ENCODE measurements at regions not wholly inside any gene's neighbourhood (a gene's known extent, or its start where the extent isn't known, plus 50 kb on each side); places are given as distances from the start of the nearest gene placed in this dataset.
A peak's percentile ranks its signal among the peaks of the same experiment; 100 is the strongest.

DNA sequence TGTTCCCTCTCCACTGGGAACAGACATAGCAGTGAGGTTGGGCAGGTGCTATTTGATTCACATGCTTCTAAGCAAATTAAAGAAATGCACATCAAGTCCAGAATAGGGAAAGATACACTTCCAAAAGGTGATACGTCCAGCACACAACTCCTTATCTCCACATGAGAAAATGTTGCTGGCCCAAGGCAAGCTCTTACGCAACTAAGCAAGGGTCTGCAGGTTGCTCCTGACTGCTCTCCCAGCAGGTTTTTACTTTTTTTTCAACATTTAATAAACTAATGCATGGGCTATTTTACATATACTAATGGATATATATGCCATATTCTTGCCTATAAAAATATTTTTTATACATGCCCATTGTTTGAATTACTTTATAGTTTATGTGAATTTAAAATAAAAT lies 818.5 kb upstream of the ROBO1 start:
- DNase-seq = no peak

- DNase-seq = no peak
Measured at GRCh38 chr3:80580146-80580545, 812.3 kb upstream of the ROBO1 start.

GRCh38 chr3:80564391-80564790 lies 796.6 kb upstream of the ROBO1 start:
- DNase-seq = no peak

GRCh38 chr3:80559701-80560100 lies 791.9 kb upstream of the ROBO1 start:
- DNase-seq = no peak

DNA sequence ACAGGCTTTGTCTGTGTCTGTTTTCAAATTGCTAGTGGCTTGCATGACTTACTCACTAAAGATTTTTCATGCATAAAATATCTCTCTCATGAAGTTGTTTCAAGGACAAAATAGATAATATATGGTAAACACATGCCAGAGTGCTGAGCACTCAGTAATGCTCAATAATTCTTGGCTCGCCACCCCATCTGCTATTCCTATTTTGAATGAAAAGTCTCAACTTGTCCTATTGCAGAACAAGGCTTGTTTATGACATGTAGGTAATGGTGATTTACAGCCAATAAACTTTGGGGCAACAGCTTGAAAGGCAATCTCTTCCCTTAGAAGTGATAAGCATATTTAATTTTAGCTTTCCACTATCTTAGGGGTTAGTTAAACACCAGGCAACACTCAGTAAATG lies 789.0 kb upstream of the ROBO1 start:
- DNase-seq = peak; percentile 17

GRCh38 chr3:80554304-80554703 lies 786.5 kb upstream of the ROBO1 start:
- no peak for DNase-seq

- no peak for DNase-seq
Measured at GRCh38 chr3:80553211-80553610, 785.4 kb upstream of the ROBO1 start.

- no peak for DNase-seq
Measured at GRCh38 chr3:80550174-80550573, 782.4 kb upstream of the ROBO1 start.

- DNase-seq = no peak
Measured at GRCh38 chr3:80549173-80549572, 781.4 kb upstream of the ROBO1 start.

- DNase-seq = no peak
Measured at GRCh38 chr3:80543154-80543553, 775.4 kb upstream of the ROBO1 start.

DNA sequence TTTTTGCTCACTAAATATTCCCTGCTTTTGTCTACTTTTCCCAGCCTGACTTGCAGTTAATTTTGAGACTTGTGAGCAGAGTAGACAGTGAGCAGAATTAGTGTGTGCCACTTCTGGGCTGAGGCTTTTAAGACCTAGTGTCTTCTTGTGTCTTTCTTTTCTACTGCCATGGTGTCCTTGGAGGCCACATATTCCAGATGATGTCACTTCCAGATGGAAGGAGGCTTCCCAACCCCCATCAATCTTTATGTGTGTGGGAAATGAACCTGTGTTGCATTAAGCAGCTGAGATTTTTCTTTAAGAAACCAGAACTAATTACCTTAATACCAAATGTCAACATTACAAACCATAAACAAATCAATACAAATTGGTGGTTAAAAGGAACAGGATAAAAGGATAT lies 774.7 kb upstream of the ROBO1 start:
- DNase-seq = no peak

DNA sequence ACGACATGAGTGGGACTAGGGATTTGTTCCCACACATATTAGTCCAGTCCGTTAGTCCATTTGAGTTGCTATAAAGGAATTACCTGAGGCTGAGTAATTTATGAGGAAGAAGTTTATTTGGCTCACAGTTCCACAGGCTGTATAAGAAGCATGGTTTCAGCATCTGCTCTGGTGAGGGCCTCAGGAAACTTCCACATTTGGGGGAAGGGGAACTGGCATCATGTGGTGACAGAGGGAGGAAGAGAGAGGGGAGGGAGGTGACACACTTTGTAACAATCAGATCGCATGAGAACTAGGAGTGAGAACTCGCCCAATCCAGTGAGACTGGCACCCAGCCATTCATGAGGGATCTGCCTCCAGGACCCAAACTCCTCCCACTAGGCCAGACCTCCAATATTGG lies 769.9 kb upstream of the ROBO1 start:
- DNase-seq = no peak

GRCh38 chr3:80535286-80535685 lies 767.5 kb upstream of the ROBO1 start:
- DNase-seq = no peak

DNA sequence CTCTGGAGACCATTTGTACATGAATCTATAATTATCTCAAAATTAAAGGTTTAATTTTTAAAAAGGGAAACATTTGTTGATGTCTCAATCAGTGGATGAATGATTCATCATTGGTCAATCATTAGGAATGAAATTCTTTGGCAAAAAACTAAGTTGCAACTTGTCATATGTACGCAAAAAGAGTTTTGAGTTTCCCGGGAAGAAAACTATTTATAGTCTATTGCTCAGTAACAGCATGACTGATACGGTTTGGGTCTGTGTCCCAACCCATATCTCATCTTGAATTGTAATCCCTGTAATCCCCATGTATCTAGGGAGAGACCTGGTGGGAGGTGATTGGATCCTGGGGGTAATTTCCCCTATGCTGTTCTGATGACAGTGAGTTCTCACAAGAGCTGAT lies 765.8 kb upstream of the ROBO1 start:
- DNase-seq = no peak

DNA sequence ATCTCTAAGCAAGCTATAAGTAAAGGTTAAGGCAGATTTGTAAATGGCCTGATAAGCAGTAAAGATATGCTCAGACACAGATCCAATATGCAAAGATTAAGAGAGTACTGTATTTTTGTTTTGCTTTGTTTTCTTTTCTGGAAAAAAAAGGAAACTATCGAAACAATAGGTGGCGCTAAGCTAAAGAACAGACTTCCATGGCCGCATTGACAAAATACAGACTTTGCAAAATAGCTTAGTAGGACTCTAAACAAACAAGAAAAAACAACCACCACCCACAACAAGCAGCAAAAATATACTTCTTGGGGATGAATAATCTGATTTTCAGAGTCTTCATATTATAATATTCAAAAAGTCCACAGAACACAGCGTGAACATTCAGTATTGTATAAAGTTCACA lies 758.4 kb upstream of the ROBO1 start:
- no peak for DNase-seq

DNA sequence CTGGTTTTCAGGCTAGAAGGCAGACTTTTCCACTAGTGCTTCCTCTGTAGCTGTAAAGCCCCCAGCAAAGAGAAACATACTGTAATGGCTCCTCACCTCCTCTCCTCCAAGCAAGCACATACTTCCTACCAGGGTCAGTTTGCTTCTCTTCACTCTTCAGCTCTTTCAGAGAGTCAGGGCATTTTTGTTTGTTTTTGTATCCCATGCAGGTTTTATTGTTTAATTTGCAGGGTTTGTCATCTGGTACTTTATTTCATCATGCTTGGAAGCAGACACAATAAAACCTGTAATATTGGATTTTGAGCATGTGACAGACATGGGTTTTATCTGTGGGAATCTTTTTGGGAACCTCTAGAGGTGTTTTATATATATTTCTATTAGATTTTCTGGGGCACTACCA lies 753.3 kb upstream of the ROBO1 start:
- DNase-seq = no peak

GRCh38 chr3:80519436-80519835 lies 751.6 kb upstream of the ROBO1 start:
- no peak for DNase-seq

GRCh38 chr3:80496452-80496851 lies 728.7 kb upstream of the ROBO1 start:
- DNase-seq = no peak

GRCh38 chr3:80492162-80492561 lies 724.4 kb upstream of the ROBO1 start:
- no peak for DNase-seq

DNA sequence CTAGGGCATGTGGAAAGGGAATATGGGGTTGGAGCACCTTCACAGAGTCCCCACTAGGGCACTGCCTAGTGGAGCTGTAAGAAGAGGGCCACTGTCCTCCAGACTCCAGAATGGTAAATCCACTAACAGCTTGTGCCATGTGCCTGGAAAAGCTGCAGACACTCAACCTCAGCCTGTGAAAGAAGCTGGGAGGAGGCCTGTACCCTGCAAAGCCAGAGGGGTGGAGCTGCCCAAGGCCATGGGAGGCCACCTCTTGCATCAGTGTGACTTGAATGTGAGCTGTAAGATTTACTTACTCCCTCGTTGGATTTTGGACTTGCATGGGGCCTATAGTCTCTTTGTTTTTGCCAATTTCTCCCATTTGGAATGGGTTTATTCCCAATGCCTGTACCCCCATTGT lies 705.2 kb upstream of the ROBO1 start:
- no peak for DNase-seq

DNA sequence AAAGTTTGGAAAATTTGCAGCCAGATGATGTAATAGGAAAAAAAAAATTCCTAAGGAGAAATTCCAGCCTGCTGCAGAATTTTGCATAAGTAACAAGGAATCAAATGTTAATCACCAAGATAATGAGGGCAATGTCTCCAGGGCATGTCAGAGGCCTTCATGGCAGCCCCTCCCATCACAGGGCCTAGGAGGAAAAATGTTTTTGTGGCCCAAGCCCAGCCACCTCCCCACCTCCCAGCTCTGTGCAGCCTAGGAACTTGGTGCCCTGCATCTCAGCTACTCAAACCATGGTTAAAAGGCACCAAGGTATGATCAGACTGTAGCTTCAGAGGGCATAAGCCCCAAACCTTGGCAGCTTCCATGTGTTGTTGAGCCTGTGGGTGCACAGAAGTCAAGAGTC lies 704.7 kb upstream of the ROBO1 start:
- no peak for DNase-seq

- no peak for DNase-seq
Measured at GRCh38 chr3:80470433-80470832, 702.6 kb upstream of the ROBO1 start.

- no peak for DNase-seq
Measured at GRCh38 chr3:80465746-80466145, 697.9 kb upstream of the ROBO1 start.

DNA sequence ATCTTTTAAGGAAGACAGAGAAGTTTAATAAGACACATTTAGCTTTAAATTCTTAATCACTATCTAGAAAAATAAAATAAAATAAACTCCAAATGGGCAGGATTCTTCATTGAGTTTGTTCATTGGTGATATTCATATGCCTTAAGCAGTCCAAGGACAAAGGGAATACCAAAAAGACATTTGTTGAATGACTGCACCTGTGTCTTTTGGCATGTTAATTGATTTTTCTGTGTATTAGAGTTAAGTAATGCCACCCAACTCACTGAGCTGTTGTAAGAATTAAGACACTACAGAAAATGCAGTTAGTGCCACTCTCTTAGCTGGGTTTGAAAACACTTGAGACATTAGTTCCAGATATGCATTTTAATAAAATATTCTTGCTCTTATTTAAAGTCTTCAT lies 683.6 kb upstream of the ROBO1 start:
- DNase-seq = no peak

GRCh38 chr3:80445641-80446040 lies 677.8 kb upstream of the ROBO1 start:
- DNase-seq = no peak

- no peak for DNase-seq
Measured at GRCh38 chr3:80445053-80445452, 677.3 kb upstream of the ROBO1 start.
